SH-SY5Y (cell line): ENCODE measurements at regions not wholly inside any gene's neighbourhood (a gene's known extent, or its start where the extent isn't known, plus 50 kb on each side); places are given as distances from the start of the nearest gene placed in this dataset.

Experiments
- GATA2 ChIP-seq: IDR thresholded peaks from 2 replicates; pipeline ENCODE4 v1.6.1; 2011; ENCODE audit warnings: mild to moderate bottlenecking, low read depth, low read length
- GATA3 ChIP-seq: IDR thresholded peaks from 2 replicates; pipeline ENCODE4 v1.6.1; 2011; ENCODE audit warnings: low read depth, mild to moderate bottlenecking, low read length, moderate library complexity

DNA sequence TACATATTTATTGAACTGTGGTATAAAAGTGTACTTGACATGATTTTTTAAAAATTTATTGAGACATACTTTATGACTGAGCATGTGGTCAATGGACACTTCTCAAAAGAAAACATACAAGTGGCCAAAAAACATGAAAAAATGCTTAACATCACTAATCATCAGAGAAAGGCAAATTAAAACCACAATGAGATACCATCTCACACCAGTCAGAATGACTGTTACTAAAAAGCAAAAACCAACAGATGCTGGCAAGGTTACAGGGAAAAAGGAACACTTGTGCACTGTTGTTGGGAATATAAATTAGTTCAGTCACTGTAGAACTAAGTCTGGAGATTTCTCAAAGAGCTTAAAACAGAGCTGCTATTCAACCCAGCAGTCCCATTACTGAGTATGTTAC is 1177.6 kb downstream of the GALC start:
- TF ChIP-seq GATA3: no peak
- no peak for TF ChIP-seq GATA2

DNA sequence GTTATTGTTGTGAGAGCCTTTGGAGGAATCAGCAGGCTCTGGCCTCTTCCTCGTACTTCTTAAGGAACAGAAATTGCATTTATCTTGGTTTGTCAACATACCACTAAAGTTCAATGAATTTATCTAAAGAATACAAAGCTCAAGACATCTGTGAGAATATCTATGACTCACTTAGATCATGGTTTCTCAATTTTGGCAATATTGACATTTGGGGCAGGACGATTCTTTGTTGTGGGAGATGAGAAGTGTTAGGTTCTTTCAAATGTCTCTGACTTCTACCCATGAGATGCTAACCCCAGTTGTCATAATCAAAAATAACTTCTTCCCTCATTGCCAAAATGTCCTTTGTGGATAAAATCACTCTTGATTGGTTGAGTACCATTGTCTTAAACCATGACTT is 1190.3 kb downstream of the GALC start:
- no peak for TF ChIP-seq GATA2

DNA sequence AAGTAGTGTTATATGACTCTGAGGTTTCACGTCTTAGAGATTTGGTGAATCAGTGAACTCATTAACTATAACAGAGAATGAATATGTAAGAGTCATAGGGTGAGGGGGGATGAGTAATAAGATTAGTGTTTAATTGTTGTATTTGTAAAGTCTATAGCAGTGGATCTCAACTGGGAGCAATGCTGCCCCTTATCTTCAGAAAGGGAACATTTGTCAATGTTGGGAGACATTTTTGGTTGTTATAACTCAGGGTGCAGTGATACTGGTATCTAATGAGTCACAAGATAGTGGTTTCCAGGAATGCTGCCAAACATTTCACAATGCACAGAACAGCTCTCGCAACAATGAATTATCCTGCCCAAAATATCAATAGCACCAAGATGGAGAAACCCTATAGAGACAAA is 1193.7 kb downstream of the GALC start:
- TF ChIP-seq GATA3: no peak
- no peak for TF ChIP-seq GATA2

DNA sequence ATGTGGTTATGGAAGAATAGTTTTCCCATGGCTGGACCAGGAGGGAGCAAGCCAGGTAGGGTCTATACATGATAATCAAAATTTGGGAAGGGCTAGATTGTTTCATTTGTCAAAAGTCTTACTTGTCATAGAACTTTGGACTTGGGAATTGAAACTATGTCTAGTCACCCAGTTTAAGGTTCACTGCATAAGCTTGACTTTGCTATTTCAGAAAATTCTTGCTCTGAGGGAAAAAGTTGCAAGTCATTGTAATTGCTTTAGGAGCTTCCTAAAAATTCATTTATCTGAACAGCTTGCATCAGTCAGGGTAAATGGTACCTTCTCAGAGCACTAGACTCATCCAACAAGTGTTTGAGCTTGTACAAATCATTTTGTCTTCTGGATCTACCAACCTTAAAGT is 1194.7 kb downstream of the GALC start:
- TF ChIP-seq GATA2 (no peak), GATA3 (no peak)

DNA sequence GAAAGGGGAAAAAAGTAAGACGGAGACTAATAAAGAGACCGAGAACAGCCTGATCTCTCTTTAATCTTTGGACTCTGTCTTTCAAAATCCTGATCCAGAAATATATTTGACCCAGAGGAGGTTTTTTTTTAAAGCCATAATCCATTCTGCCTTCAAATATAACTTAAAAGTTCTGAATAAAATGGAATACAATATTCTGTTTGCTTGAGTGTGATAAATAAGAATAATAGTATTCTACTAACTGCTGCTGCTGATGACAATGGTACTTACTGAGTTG is 1196.0 kb downstream of the GALC start:
- TF ChIP-seq GATA3 (no peak), GATA2 (no peak)

DNA sequence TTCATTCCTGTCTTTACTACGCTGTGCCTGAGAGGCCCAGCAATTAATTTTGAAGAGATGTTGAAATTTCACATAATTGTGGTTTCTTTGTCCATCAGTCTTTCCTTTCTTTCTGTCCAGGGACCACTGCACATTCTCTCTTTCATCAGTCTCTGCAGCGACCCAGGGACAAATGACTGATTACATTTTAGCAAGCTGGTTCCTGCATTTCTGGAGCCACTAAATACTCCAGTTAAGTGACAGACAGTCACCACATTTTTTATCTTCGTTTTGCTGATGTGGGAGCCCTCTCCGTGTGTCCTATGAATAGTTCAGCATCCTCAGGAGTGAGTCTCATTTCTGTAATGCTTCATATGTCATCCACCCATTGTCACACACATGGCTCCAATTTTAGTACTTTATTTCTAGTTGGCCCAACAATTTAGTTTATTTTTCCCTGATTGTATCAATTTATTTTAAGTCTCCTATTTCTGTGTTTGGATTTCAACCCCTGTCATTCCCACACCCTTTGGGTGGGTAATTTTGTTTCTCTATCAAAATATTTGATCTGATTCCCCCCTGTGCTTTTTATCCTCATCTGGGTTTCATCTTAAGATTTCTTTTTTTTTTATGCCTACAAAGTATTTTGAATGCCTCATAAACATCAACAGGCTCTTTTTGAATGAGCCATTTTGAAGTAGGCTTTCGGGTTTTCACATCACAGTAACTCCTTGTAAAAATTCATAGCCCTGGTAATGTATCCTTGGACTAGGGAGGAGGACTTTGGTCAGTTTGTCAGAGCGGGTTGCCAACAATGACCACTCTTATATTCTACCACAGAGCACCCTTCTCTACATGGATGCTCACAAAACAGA is 1196.5 kb downstream of the GALC start:
- no peak for TF ChIP-seq GATA3

DNA sequence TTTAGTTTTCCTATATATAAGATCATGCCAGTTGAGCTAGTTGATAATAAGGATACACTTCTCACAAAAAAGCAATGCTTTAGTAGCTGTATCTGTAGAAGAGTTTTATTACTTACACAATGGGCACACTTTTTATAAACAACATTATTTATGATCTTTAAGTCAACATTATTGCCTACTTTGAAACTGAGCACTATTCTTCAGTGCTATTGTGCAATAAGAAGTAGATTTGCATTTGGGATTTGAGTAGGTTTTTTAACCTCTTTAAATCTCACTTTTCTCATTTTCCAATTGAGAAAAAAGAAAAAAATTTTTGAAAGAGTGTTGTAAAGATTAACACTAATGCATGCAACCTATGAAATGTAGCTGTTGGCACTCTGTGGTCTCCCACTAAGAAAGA is 1198.3 kb downstream of the GALC start:
- TF ChIP-seq GATA3 (no peak), GATA2 (no peak)

DNA sequence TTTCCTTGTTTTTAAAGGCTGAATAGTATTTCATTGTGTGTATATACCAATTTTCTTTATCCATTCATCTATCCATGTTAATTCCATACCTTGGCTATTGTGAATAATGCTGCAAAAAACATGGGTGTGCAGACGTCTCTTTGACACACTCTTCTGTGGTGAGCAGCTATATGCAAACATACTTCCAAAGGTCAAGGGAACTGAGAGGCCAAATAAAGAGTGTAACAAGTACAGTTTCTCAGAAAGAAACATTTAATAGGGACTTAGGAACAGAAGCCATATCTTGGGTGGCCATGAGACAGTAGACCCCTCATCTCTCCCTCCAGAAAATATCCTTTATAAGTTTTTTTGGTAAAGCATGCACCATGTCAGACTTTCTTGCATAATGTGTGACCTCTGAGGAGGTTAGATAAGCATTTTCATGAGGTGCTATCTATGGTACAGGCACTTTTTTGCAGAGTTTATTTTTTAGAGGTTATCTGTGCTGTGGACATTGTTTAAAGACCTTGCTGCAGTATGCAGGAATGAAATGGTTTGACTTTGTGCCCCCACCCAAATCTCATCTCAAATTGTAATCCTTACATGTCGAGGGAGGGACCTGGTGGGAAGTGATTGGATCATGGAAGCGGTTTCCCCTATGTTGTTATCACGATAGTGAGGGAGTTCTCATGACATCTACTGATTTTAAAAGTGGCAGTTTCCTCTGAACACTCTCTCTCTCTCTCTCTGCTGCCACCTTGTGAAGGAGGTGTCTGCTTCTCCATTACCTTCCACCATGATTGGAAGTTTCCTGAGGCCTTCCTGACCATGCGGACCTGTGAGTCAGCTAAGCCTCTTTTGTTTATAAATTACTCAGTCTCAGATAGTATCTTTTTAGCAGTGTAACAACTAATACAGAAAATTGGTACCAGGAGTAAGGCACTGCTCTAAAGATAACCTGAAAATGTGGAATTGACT is 1202.3 kb downstream of the GALC start:
- TF ChIP-seq GATA2 (no peak), GATA3 (no peak)

DNA sequence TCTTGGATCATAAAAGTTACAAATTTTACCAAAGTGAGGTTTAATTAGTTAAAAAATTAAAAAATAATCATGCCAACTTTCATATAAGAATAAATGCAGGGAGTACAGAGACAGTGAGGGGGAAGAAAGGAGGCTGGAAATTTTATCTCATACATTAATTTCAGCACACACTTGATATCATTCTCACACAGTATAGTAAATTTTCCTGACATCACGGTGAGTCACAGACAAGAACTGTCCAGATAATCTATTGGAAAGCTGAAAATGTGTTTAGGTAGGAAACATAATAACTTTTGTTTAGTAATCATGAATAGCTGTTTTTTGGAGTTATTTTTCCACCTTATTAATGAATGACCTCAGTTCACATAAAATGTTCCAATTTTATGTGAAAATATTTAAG is 1204.8 kb downstream of the GALC start:
- TF ChIP-seq GATA2 (no peak), GATA3 (no peak)

DNA sequence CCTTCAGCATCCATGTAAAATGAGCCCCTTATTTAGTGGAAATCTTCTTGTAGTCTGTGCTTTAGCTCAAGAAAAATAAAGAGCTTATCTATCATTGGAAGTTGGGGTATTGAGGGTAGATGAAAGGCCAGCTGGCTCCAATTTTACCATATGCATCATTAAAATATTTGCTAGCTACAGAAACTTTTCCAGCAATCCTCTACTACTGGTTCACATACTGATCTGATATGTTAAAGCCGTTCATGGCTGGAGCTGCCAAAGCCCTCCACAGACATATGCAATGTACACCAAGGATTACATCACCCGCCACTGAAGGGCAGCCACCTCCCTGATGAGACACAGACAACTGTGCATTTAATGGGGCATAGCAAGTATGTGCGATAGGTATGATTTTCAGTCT is 1205.3 kb downstream of the GALC start:
- TF ChIP-seq GATA3 (no peak), GATA2 (no peak)

DNA sequence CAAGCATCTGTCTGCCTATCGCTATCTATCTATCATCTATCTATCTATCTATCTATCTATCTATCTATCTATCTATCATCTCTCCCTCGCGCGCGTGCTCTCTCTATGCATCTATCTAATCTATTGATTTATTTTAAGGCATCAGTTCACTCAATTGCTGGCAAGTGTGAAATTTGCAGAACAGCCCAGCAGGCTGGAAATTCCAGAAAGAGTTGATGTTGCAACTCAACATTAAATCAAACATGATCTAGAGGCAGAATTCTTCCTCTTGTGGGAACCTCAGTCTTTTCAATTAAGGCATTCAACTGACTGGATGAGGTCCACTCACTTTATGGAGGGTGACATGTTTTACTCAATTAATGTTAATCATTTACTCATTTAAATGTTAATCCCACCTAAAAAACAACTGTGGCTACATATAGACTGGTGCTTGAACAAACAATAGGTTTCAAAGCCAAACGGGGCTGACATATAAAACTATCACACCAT is 1210.8 kb downstream of the GALC start:
- TF ChIP-seq GATA3 (no peak), GATA2 (no peak)

DNA sequence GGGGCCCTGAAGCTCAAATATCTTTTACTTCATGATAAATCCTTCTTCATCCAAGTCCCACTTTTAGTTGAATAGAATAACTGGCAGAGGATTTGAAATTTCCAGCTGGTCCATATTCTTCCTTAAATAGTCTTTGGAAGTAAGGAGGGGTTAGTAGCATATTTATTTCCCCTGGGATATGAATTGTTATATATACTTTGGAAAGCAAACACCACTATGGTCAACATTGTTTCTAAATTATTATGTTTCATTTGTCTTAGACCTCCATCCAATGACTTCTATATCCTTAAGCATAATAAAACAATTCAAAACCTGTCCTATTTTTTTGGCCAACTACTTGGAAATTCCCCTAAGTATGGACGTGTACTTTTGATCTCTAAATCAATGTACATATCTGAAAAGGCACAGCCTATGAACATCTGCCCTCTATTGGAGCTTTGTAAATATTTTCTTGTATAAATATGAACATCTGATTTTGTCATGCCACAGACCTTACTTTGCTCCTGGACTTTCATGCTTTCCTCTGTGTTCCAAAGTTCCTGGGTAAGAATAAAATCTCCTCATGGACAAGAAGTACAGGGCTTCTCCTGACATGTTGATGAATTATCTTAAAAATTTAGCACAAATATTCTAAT is 1212.0 kb downstream of the GALC start:
- TF ChIP-seq GATA2 (no peak), GATA3 (no peak)

DNA sequence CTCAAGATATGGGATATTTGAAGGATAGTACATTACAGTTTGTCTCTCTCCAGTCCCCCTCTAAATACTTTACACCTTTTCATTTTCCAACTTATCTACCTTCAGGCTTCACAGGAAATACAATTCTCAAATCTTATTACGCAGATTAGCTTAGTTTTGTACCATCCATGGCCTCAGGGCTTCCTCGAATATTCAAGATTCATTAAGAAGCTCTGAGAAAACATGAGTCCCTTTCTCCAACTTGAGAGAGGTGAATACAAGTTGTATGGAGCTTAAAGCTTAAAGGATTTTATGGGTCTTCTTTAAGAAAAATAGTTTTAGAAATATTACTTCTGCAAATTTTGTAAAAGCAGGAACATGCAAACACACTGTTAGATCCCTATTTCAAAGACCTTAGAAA is 1212.5 kb downstream of the GALC start:
- TF ChIP-seq GATA3 (no peak), GATA2 (no peak)

DNA sequence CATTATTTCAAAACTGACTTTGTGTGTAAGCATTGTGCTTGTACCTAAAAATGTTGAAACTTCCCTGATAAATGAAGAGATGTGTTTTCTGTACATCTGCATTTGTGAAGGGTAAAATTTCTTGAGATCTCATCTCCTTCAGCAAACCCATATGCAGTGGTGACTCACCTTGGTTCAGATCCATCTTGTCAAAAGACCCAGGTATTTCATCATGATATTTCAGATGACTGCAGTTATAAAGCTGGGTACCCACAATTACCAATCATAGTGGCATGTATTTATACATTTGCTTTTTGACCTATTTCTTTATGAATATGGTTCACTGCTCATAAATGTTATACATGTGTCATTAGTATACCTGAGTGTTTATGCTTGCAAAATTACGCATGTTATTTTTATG is 1213.6 kb downstream of the GALC start:
- no peak for TF ChIP-seq GATA3
- TF ChIP-seq GATA2: no peak
